A549 (cell line): ENCODE measurements at regions not wholly inside any gene's neighbourhood (a gene's known extent, or its start where the extent isn't known, plus 50 kb on each side); places are given as distances from the start of the nearest gene placed in this dataset.

Source experiments
- ATAC-seq, 2 experiments: fragments of 200-7000 bp in 1 of 2; fragments of >200 bp in 1 of 2; cut with Nextera tagmentation in 1 of 2; cut with Tn5 transposase in 1 of 2; 3 replicates each; pipeline versions ENCODE4 v1.8.0 to v1.9.1; 2018 to 2020; ENCODE audit warnings: mild to moderate bottlenecking in 1 of 2, moderate library complexity in 1 of 2
- CTCF ChIA-PET: fragments of 300-600 bp; sonication (Branson Sonifier 250); formaldehyde crosslinking; extraction: SDS; loops from one replicate; lab custom pipeline; 2021; ENCODE audit warnings: antibody characterized with exemption, inconsistent platforms; lab: Yijun Ruan, JAX
- POLR2A ChIA-PET: fragments of 350-600 bp; formaldehyde crosslinking; extraction: SDS; loops from one replicate; lab custom pipeline; 2021; ENCODE audit warnings: antibody characterized with exemption, inconsistent platforms; lab: Yijun Ruan, JAX
- DNase-seq, 2 experiments: peaks; one replicate each; pipeline versions ENCODE4 v3.0.0 to v3.0.0-alpha.2; 2011 to 2016; ENCODE audit warnings: low read depth in 1 of 2, low spot score in 1 of 2
- FAIRE-seq: peaks from 2 replicates; lab custom pipeline; 2011; peaks lifted over from hg19 to GRCh38; lab: Jason Lieb, UNC
- H3K27ac ChIP-seq, 2 experiments: fragments of >200 bp; sonication (Bioruptor Twin); formaldehyde crosslinking; 3 replicates each; pipeline ENCODE4 v1.5.1; 2016 to 2017
- H3K4me1 ChIP-seq: fragments of >200 bp; sonication (Bioruptor Twin); formaldehyde crosslinking; 3 replicates; pipeline ENCODE4 v1.6.1; 2016
- H3K4me2 ChIP-seq: fragments of >200 bp; sonication (Bioruptor Twin); formaldehyde crosslinking; 3 replicates; pipeline ENCODE4 v1.6.1; 2016
- H3K4me3 ChIP-seq: fragments of >200 bp; sonication (Bioruptor Twin); formaldehyde crosslinking; 3 replicates; pipeline ENCODE4 v1.5.1; 2016
- H3K9me3 ChIP-seq: fragments of >200 bp; sonication (Bioruptor Twin); formaldehyde crosslinking; 3 replicates; pipeline ENCODE4 v1.6.1; 2016
- CHD2 ChIP-seq: fragments of 150-350 bp; IDR thresholded peaks from 2 replicates; pipeline ENCODE4 v1.6.1; 2014; ENCODE audit warnings: low read length; ENCODE audit not compliant: partially characterized antibody
- FOXS1 ChIP-seq: fragments of 250-450 bp; sonication (Bioruptor Pico); IDR thresholded peaks from 2 replicates; pipeline ENCODE4 v1.5.0; 2020; ENCODE audit warnings: mild to moderate bottlenecking, moderate library complexity
- HDAC2 ChIP-seq: fragments of 200-600 bp; sonication (generic); IDR thresholded peaks from 2 replicates; pipeline ENCODE4 v1.6.1; 2016
- HEYL ChIP-seq: fragments of 250-450 bp; sonication (Bioruptor Pico); IDR thresholded peaks from 2 replicates; pipeline ENCODE4 v1.8.0; 2021; ENCODE audit warnings: mild to moderate bottlenecking, moderate library complexity
- HOXB5 ChIP-seq: fragments of 250-450 bp; sonication (Bioruptor Pico); IDR thresholded peaks from 2 replicates; pipeline ENCODE4 v1.5.0; 2020; ENCODE audit warnings: mild to moderate bottlenecking, moderate library complexity
- KDM1A ChIP-seq: fragments of 200-600 bp; sonication (generic); IDR thresholded peaks from 2 replicates; pipeline ENCODE4 v1.6.1; 2016; ENCODE audit warnings: low read depth, mild to moderate bottlenecking
- MAX ChIP-seq: IDR thresholded peaks from 2 replicates; pipeline ENCODE4 v1.6.1; 2012
- MAZ ChIP-seq: fragments of 150-350 bp; IDR thresholded peaks from 2 replicates; pipeline ENCODE4 v1.6.1; 2014; ENCODE audit warnings: antibody characterized with exemption, low read depth, low read length, borderline replicate concordance
- MYC ChIP-seq: IDR thresholded peaks from 2 replicates; pipeline ENCODE4 v1.6.1; 2012; ENCODE audit warnings: mild to moderate bottlenecking, inconsistent platforms, low read length, improper control_type of control experiment, borderline replicate concordance
- NFE2L2 ChIP-seq: fragments of 150-350 bp; conservative IDR thresholded peaks from 2 replicates; pipeline ENCODE4 v1.6.1; 2014; ENCODE audit warnings: low read length
- NR3C1 ChIP-seq: fragments of >200 bp; sonication (Bioruptor Twin); formaldehyde crosslinking; IDR thresholded peaks from 3 replicates; pipeline ENCODE4 v1.6.1; 2017
- PBX3 ChIP-seq: IDR thresholded peaks from 2 replicates; pipeline ENCODE4 v1.6.1; 2012
- POLR2A ChIP-seq: IDR thresholded peaks from 2 replicates; pipeline ENCODE4 v1.6.1; 2012; ENCODE audit warnings: mild to moderate bottlenecking, low read length
- RAD21 ChIP-seq, 2 experiments: fragments of >200 bp in 1 of 2; sonication (Bioruptor Twin) in 1 of 2; formaldehyde crosslinking in 1 of 2; IDR thresholded peaks in 1 of 2; conservative IDR thresholded peaks in 1 of 2; 2 replicates in 1 of 2; 3 replicates in 1 of 2; pipeline ENCODE4 v1.6.1; 2012 to 2018; ENCODE audit warnings: inconsistent platforms in 1 of 2
- REST ChIP-seq: fragments of 200-600 bp; sonication (generic); IDR thresholded peaks from 2 replicates; pipeline ENCODE4 v1.6.1; 2016; ENCODE audit warnings: antibody characterized with exemption, mild to moderate bottlenecking, moderate library complexity
- RNF2 ChIP-seq: fragments of 200-600 bp; sonication (generic); IDR thresholded peaks from 2 replicates; pipeline ENCODE4 v1.6.1; 2016; ENCODE audit warnings: low read depth, mild to moderate bottlenecking, antibody characterized with exemption, moderate library complexity, borderline replicate concordance
- SMC3 ChIP-seq: fragments of >200 bp; sonication (Bioruptor Twin); formaldehyde crosslinking; IDR thresholded peaks from 3 replicates; pipeline ENCODE4 v1.6.1; 2018; ENCODE audit warnings: inconsistent platforms
- TP53 ChIP-seq: fragments of 250-450 bp; sonication (Bioruptor Pico); IDR thresholded peaks from 2 replicates; pipeline ENCODE4 v1.5.0; 2021; ENCODE audit warnings: mild to moderate bottlenecking, moderate library complexity
- ZC3H11A ChIP-seq: fragments of 450-650 bp; IDR thresholded peaks from 2 replicates; pipeline ENCODE4 v1.6.1; 2014; ENCODE audit warnings: antibody characterized with exemption, mild to moderate bottlenecking
- ZFP36 ChIP-seq: fragments of 450-650 bp; IDR thresholded peaks from 2 replicates; pipeline ENCODE4 v1.6.1; 2014; ENCODE audit warnings: borderline replicate concordance; ENCODE audit not compliant: partially characterized antibody
- WGBS: methylation state at CpG from one replicate; pipeline ENCODE4 v1.1.6; 2017; ENCODE audit errors: missing lambda C conversion rate; 5-methylcytosine and 5-hydroxymethylcytosine counted together
- TF ChIP-seq, protein P1 (sequence below): fragments of >200 bp; sonication (Bioruptor Twin); formaldehyde crosslinking; IDR thresholded peaks from 3 replicates; pipeline ENCODE4 v1.6.1; 2016
- TF ChIP-seq, protein P2 (sequence below): IDR thresholded peaks from 2 replicates; pipeline ENCODE4 v1.6.1; 2012; ENCODE audit warnings: low read depth, borderline replicate concordance

GRCh38 chr13:72427757-72428528, 299.5 kb downstream of the MZT1 start:
- FAIRE-seq (no peak), ATAC-seq (no peak), DNase-seq (no peak)
- ChIA-PET POLR2A (no interaction called here), CTCF (no interaction called here)
- WGBS: 29% methylated on average over 7 of the region's 7 CpGs
- H3K4me1 ChIP-seq: no peaks in the 10 kb centered on the region
- no peak overlapping the region for H3K4me2 ChIP-seq
- no peak overlapping the region for H3K4me3 ChIP-seq
- no peaks in the 10 kb centered on the region for H3K9me3 ChIP-seq
- no peak overlapping the region for H3K27ac ChIP-seq
- TF ChIP-seq HOXB5: no peak
- TF ChIP-seq PBX3: no peak
- no peak for TF ChIP-seq HDAC2
- no peak for TF ChIP-seq MYC

- ATAC-seq (no peak), DNase-seq (no peak), FAIRE-seq (no peak)
- WGBS: 42% methylated on average over 2 of the region's 2 CpGs
- Histone ChIP-seq H3K27ac (no peak overlapping the region), H3K4me2 (no peak overlapping the region), H3K9me3 (no peaks in the 10 kb centered on the region), H3K4me1 (no peaks in the 10 kb centered on the region), H3K4me3 (no peak overlapping the region)
- ChIA-PET POLR2A (no interaction called here), CTCF (no interaction called here)
- no peak for TF ChIP-seq REST
- no peak for TF ChIP-seq NR3C1
- no peak for TF ChIP-seq CHD2
- TF ChIP-seq POLR2A: no peak
- no peak for TF ChIP-seq FOXS1 (CRISPR knock-in tag)
- TF ChIP-seq, protein P1, sequence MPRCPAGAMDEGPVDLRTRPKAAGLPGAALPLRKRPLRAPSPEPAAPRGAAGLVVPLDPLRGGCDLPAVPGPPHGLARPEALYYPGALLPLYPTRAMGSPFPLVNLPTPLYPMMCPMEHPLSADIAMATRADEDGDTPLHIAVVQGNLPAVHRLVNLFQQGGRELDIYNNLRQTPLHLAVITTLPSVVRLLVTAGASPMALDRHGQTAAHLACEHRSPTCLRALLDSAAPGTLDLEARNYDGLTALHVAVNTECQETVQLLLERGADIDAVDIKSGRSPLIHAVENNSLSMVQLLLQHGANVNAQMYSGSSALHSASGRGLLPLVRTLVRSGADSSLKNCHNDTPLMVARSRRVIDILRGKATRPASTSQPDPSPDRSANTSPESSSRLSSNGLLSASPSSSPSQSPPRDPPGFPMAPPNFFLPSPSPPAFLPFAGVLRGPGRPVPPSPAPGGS: no peak
- TF ChIP-seq RAD21 (conservative IDR thresholded peaks at IDR 0.05 in 1 of 2, IDR thresholded peaks at IDR 0.05 in 1 of 2): no peak
- no peak for TF ChIP-seq MAX
- no peak for TF ChIP-seq RNF2
- TF ChIP-seq HEYL (CRISPR knock-in tag): no peak
- no peak for TF ChIP-seq TP53 (CRISPR knock-in tag)
- no peak for TF ChIP-seq KDM1A
Measured at GRCh38 chr13:72424059-72424458, 303.4 kb downstream of the MZT1 start.

DNA sequence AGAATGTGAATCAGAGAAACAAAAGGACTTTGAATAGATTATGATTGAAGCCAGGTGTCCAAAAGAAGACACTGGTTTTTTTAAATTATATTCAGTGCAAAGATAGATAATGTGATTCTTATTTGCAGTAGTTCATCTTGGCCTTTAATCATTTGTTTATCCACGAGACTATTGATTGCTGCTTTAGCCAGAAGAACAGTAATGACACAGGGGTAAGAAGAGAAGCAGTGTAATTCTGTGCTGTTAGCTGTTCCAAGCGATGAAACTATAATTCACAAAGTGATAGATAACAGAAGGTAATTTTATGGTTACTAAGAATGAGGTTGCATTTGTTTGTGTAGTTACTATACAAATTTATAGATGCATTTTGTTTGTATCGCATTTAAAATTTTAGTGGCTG, 311.6 kb downstream of the MZT1 start:
- ChIA-PET POLR2A (no interaction called here), CTCF (no interaction called here)
- no peaks in the 10 kb centered on the region for H3K9me3 ChIP-seq
- WGBS: 0% methylated on average over 3 of the region's 3 CpGs
- DNase-seq (no peak), FAIRE-seq (no peak), ATAC-seq (no peak)
- no peak for TF ChIP-seq NFE2L2
- TF ChIP-seq ZFP36: no peak
- no peak for TF ChIP-seq MAZ
- TF ChIP-seq SMC3: no peak
- TF ChIP-seq ZC3H11A: no peak
- TF ChIP-seq, protein P2, sequence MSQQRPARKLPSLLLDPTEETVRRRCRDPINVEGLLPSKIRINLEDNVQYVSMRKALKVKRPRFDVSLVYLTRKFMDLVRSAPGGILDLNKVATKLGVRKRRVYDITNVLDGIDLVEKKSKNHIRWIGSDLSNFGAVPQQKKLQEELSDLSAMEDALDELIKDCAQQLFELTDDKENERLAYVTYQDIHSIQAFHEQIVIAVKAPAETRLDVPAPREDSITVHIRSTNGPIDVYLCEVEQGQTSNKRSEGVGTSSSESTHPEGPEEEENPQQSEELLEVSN: no peak
- H3K4me1 ChIP-seq: no peaks in the 10 kb centered on the region
- no peak overlapping the region for H3K27ac ChIP-seq
- no peak overlapping the region for H3K4me2 ChIP-seq
- no peak overlapping the region for H3K4me3 ChIP-seq
